B cell (primary cell): ENCODE measurements at regions not wholly inside any gene's neighbourhood (a gene's known extent, or its start where the extent isn't known, plus 50 kb on each side); places are given as distances from the start of the nearest gene placed in this dataset.

Experiments
- ATAC-seq: fragments of 200-7000 bp; cut with Tn5 transposase; one replicate; pipeline ENCODE4 v1.10.0; 2021; ENCODE audit warnings: low read depth, mild to moderate bottlenecking, moderate number of reproducible peaks, moderate library complexity
- CTCF ChIA-PET: fragments of 350-600 bp; sonication (Branson Sonifier 250); formaldehyde crosslinking; loops from one replicate; lab custom pipeline; 2021; ENCODE audit warnings: antibody characterized with exemption, inconsistent platforms; lab: Charles Lee
- POLR2A ChIA-PET: fragments of 350-600 bp; sonication (Branson Sonifier 250); formaldehyde crosslinking; loops from one replicate; lab custom pipeline; 2021; ENCODE audit warnings: antibody characterized with exemption; lab: Charles Lee
- DNase-seq: peaks from one replicate; pipeline ENCODE4 v3.0.0; 2013
- H2AFZ ChIP-seq: 2 replicates; pipeline ENCODE4 v1.6.1; 2012; ENCODE audit warnings: mild to moderate bottlenecking, low read depth, low read length; ENCODE audit not compliant: insufficient read depth, poor library complexity, severe bottlenecking
- H3K27ac ChIP-seq, 2 donors: 1 replicate in 1 of 2; 2 replicates in 1 of 2; pipeline ENCODE4 v1.5.1; 2012 to 2013; ENCODE audit warnings: low read length in 2 of 2, mild to moderate bottlenecking in 2 of 2, moderate library complexity in 1 of 2
- H3K27me3 ChIP-seq, 4 experiments: fragments of 200-600 bp in 1 of 4; sonication (generic) in 1 of 4; replicated peaks in 1 of 4; 1 replicate in 2 of 4; 2 replicates in 2 of 4; pipeline versions ENCODE4 v1.6.1 to v1.7.0; 2013 to 2016; ENCODE audit warnings: low read length in 3 of 4, mild to moderate bottlenecking in 2 of 4, mixed read lengths in 1 of 4, moderate library complexity in 1 of 4; ENCODE audit not compliant: insufficient read depth in 4 of 4, control insufficient read depth in 3 of 4; ENCODE audit errors: control extremely low read depth in 1 of 4
- H3K36me3 ChIP-seq, 2 experiments: replicated peaks in 1 of 2; 1 replicate in 1 of 2; 2 replicates in 1 of 2; pipeline versions ENCODE4 v1.6.1 to v1.7.1; 2013; ENCODE audit warnings: low read length in 1 of 2; ENCODE audit not compliant: insufficient read depth in 2 of 2, control insufficient read depth in 1 of 2; ENCODE audit errors: control extremely low read depth in 1 of 2, extremely low read depth in 1 of 2
- H3K4me1 ChIP-seq, 2 donors: fragments of 200-600 bp in 1 of 2; sonication (generic) in 1 of 2; 1 replicate in 1 of 2; 2 replicates in 1 of 2; pipeline versions ENCODE4 v1.5.1 to v1.6.1; 2013 to 2017; ENCODE audit warnings: low read length in 2 of 2; ENCODE audit not compliant: control insufficient read depth in 2 of 2, insufficient read depth in 2 of 2
- H3K4me2 ChIP-seq: replicated peaks from 2 replicates; pipeline ENCODE3; 2012; ENCODE audit warnings: mild to moderate bottlenecking, low read depth, low read length; ENCODE audit not compliant: poor library complexity, severe bottlenecking
- H3K4me3 ChIP-seq, 5 experiments: fragments of 200-600 bp in 1 of 5; sonication (generic) in 1 of 5; 1 replicate in 3 of 5; 2 replicates in 2 of 5; pipeline versions ENCODE4 v1.5.1 to v1.7.0; 2011 to 2016; ENCODE audit warnings: low read length in 4 of 5, mild to moderate bottlenecking in 4 of 5, low read depth in 2 of 5, control low read depth in 1 of 5, moderate library complexity in 1 of 5; ENCODE audit not compliant: insufficient read depth in 1 of 5; ENCODE audit errors: control extremely low read depth in 1 of 5, extremely low read depth in 1 of 5
- H3K79me2 ChIP-seq: fragments of 200-600 bp; sonication (generic); one replicate; pipeline ENCODE4 v1.6.0; 2016; ENCODE audit warnings: low read length; ENCODE audit not compliant: control insufficient read depth, insufficient read depth
- H3K9ac ChIP-seq: fragments of 200-600 bp; sonication (generic); 2 replicates; pipeline ENCODE4 v1.6.1; 2017; ENCODE audit warnings: mild to moderate bottlenecking, low read length, moderate library complexity
- H3K9me3 ChIP-seq, 3 donors: one replicate each; pipeline versions ENCODE4 v1.6.1 to v1.7.1; 2013; ENCODE audit warnings: low read length in 2 of 3; ENCODE audit not compliant: control insufficient read depth in 2 of 3, insufficient read depth in 1 of 3; ENCODE audit errors: control extremely low read depth in 1 of 3
- H4K20me1 ChIP-seq: 2 replicates; pipeline ENCODE4 v1.6.0; 2012; ENCODE audit warnings: mild to moderate bottlenecking, low read length; ENCODE audit not compliant: insufficient read depth, control insufficient read depth, poor library complexity, severe bottlenecking
- H3K27ac Mint-ChIP-seq: one replicate; pipeline ENCODE4 v1.8.0; 2021; ENCODE audit warnings: mixed read lengths
- H3K27me3 Mint-ChIP-seq: one replicate; pipeline ENCODE4 v1.8.0; 2021; ENCODE audit warnings: mixed read lengths
- H3K4me1 Mint-ChIP-seq: one replicate; pipeline ENCODE4 v1.8.0; 2021; ENCODE audit warnings: mixed read lengths
- H3K4me3 Mint-ChIP-seq: one replicate; pipeline ENCODE4 v1.8.0; 2021; ENCODE audit warnings: mixed read lengths
- H3K9me3 Mint-ChIP-seq: one replicate; pipeline ENCODE4 v1.8.0; 2022; ENCODE audit warnings: mixed read lengths; ENCODE audit not compliant: insufficient read depth
- EZH2 ChIP-seq: IDR thresholded peaks from 2 replicates; pipeline ENCODE4 v1.6.1; 2012; ENCODE audit warnings: borderline replicate concordance, low read depth, mild to moderate bottlenecking, moderate library complexity, low read length; ENCODE audit not compliant: insufficient read depth, poor library complexity, severe bottlenecking
- WGBS: methylation state at CpG from one replicate; pipeline ENCODE4 v1.1.5; 2013; ENCODE audit warnings: missing lambda C conversion rate; ENCODE audit not compliant: insufficient coverage; 5-methylcytosine and 5-hydroxymethylcytosine counted together
- intact Hi-C: fragments of 100-400 bp; cut with micrococcal nuclease; formaldehyde crosslinking; loops from one replicate; pipeline ENCODE4 v1.10.0; 2022
- TF ChIP-seq, protein P1 (sequence below): fragments of 200-600 bp; IDR thresholded peaks from one replicate; pipeline ENCODE4 v1.8.0; 2022; ENCODE audit warnings: antibody characterized with exemption, mild to moderate bottlenecking

DNA sequence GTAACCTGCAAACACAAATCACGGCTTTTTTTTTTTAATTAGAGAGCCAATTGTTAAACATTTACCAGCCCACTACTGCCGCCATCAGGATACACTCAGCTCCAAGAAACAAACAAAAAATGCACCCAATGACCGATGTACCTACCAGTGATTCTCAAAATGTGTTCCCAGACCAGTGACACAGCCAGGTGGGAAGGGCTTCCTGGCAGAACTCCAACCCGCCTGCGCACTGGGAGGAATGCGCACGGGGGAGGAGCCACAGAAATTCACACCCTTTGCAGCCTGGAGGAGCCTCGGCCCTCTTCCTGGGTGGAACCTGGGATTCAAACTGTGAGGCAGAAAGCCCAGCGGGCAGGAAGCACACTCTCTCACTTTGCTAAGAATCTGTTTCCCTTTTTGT, 255.9 kb downstream of the TBC1D4 start:
- Histone ChIP-seq H3K4me3 (no peak overlapping the region), H3K9me3 (no peaks in the 10 kb centered on the region), H3K4me1 (no peaks in the 10 kb centered on the region), H3K4me2 (no peak overlapping the region), H3K9ac (no peak overlapping the region), H3K36me3 (no peaks in the 10 kb centered on the region), H3K27ac (no peak overlapping the region), H4K20me1 (no peaks in the 10 kb centered on the region), H3K79me2 (no peaks in the 10 kb centered on the region), H2AFZ (no peak overlapping the region), H3K27me3 (no peaks in the 10 kb centered on the region)
- intact Hi-C loops, result no loop called here
- Mint-ChIP-seq H3K4me1 (no peaks in the 10 kb centered on the region), H3K9me3 (no peaks in the 10 kb centered on the region), H3K27ac (no peak overlapping the region), H3K27me3 (no peaks in the 10 kb centered on the region), H3K4me3 (no peak overlapping the region)
- POLR2A ChIA-PET, result no interaction called here
- 85% methylated on average over 8 of the region's 9 CpGs for WGBS
- TF ChIP-seq EZH2, result no peak
- TF ChIP-seq, protein P1, sequence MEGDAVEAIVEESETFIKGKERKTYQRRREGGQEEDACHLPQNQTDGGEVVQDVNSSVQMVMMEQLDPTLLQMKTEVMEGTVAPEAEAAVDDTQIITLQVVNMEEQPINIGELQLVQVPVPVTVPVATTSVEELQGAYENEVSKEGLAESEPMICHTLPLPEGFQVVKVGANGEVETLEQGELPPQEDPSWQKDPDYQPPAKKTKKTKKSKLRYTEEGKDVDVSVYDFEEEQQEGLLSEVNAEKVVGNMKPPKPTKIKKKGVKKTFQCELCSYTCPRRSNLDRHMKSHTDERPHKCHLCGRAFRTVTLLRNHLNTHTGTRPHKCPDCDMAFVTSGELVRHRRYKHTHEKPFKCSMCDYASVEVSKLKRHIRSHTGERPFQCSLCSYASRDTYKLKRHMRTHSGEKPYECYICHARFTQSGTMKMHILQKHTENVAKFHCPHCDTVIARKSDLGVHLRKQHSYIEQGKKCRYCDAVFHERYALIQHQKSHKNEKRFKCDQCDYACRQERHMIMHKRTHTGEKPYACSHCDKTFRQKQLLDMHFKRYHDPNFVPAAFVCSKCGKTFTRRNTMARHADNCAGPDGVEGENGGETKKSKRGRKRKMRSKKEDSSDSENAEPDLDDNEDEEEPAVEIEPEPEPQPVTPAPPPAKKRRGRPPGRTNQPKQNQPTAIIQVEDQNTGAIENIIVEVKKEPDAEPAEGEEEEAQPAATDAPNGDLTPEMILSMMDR, result no peak
- CTCF ChIA-PET, result no interaction called here
- DNase-seq, result no peak
- no peak for ATAC-seq

DNA sequence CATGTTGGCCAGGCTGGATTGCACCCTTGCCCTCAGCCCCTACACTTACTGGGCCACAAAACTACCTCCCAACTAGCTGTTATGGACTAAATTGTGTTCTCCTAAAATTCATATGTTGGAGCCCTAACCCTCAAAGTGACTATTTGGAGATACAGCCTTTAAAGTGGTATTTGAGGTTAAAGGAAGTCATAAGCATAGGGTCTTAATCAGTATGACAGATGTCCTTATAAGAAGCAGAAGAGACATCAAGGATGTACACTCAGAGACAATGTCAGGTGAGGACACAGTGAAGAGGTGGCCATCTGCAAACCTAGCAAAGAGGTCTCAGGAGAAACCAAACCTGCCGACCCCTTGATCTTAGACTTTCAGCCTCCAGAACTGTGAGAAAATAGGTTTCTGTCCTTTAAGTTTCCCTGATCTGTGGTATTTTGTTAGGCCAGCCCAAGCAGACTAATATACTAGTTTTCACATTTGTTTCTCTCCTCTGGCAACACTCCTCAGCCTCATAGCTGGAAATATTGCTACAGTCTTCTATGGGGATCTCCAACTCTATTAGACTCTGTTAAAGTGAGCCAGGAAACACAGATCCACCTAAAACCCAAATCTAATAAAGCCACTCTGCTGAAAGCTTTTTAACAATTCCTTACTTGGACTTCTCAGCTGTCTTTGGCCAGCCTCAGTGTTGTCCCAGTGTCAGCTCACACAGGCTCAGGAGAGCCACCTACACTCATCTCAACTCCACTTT, 256.5 kb downstream of the TBC1D4 start:
- Histone ChIP-seq H4K20me1 (no peaks in the 10 kb centered on the region), H3K4me2 (no peak overlapping the region), H3K79me2 (no peaks in the 10 kb centered on the region), H3K4me3 (no peak overlapping the region), H3K9ac (no peak overlapping the region), H3K27ac (no peak overlapping the region), H3K36me3 (no peaks in the 10 kb centered on the region), H3K27me3 (peaks cover 0 to 2% (median 0%) of the 10 kb centered on the region in 4 experiments), H3K9me3 (no peaks in the 10 kb centered on the region), H2AFZ (no peak overlapping the region), H3K4me1 (no peaks in the 10 kb centered on the region)
- Mint-ChIP-seq H3K27ac (no peak overlapping the region), H3K4me1 (no peaks in the 10 kb centered on the region), H3K4me3 (no peak overlapping the region), H3K9me3 (no peaks in the 10 kb centered on the region), H3K27me3 (peaks cover 6% of the 10 kb centered on the region)
- TF ChIP-seq, protein P1, result no peak
- TF ChIP-seq EZH2, result no peak
- no peak for ATAC-seq
- POLR2A ChIA-PET, result no interaction called here
- no peak for DNase-seq
- WGBS, result 91% methylated on average over 1 of the region's 1 CpG
- CTCF ChIA-PET, result no interaction called here
- intact Hi-C loops, result no loop called here
